HEK293T (cell line): ENCODE measurements at regions not wholly inside any gene's neighbourhood (a gene's known extent, or its start where the extent isn't known, plus 50 kb on each side); places are given as distances from the start of the nearest gene placed in this dataset.
A peak's percentile ranks its signal among the peaks of the same experiment; 100 is the strongest.
"Not testable (repeated sequence)": the region's sequence is repeated elsewhere in the genome, so short reads cannot be mapped to it uniquely, and the experiment has no call there.

Source experiments
- BHLHE40 ChIP-seq: fragments of 450-650 bp; IDR thresholded peaks from 2 replicates; pipeline ENCODE4 v1.6.1; 2016; ENCODE audit warnings: mild to moderate bottlenecking, moderate library complexity, borderline replicate concordance
- CTBP1 ChIP-seq: fragments of 450-650 bp; IDR thresholded peaks from 2 replicates; pipeline ENCODE4 v1.6.1; 2016; ENCODE audit warnings: borderline replicate concordance
- ELF4 ChIP-seq: fragments of 450-650 bp; IDR thresholded peaks from 2 replicates; pipeline ENCODE4 v1.6.1; 2017; ENCODE audit warnings: antibody characterized with exemption
- FOXA1 ChIP-seq: fragments of 450-650 bp; IDR thresholded peaks from 2 replicates; pipeline ENCODE4 v1.6.1; 2016; ENCODE audit warnings: mild to moderate bottlenecking
- FOXK2 ChIP-seq: fragments of 450-650 bp; IDR thresholded peaks from 2 replicates; pipeline ENCODE4 v1.6.1; 2016; ENCODE audit warnings: mild to moderate bottlenecking
- FOXM1 ChIP-seq: fragments of 450-650 bp; IDR thresholded peaks from 2 replicates; pipeline ENCODE4 v1.6.1; 2017; ENCODE audit warnings: mild to moderate bottlenecking, borderline replicate concordance
- HDGF ChIP-seq: fragments of 450-650 bp; IDR thresholded peaks from 2 replicates; pipeline ENCODE4 v1.6.1; 2017; ENCODE audit warnings: antibody characterized with exemption, borderline replicate concordance
- LEF1 ChIP-seq: fragments of 450-650 bp; IDR thresholded peaks from 2 replicates; pipeline ENCODE4 v1.6.1; 2017; ENCODE audit warnings: mild to moderate bottlenecking, borderline replicate concordance
- NFRKB ChIP-seq: fragments of 450-650 bp; IDR thresholded peaks from 2 replicates; pipeline ENCODE4 v1.6.1; 2016; ENCODE audit warnings: mild to moderate bottlenecking, moderate library complexity
- PKNOX1 ChIP-seq: fragments of 450-650 bp; IDR thresholded peaks from 2 replicates; pipeline ENCODE4 v1.6.1; 2016
- SP1 ChIP-seq: fragments of 450-650 bp; IDR thresholded peaks from 2 replicates; pipeline ENCODE4 v1.6.1; 2017
- SUZ12 ChIP-seq: fragments of 450-650 bp; IDR thresholded peaks from 2 replicates; pipeline ENCODE4 v1.6.1; 2016; ENCODE audit warnings: mild to moderate bottlenecking
- TARDBP ChIP-seq: fragments of 450-650 bp; IDR thresholded peaks from 2 replicates; pipeline ENCODE4 v1.6.1; 2016
- ZNF384 ChIP-seq: fragments of 450-650 bp; IDR thresholded peaks from 2 replicates; pipeline ENCODE4 v1.6.1; 2016

- not testable (repeated sequence) for TF ChIP-seq FOXK2, ELF4, FOXM1, TARDBP, SP1, FOXA1, NFRKB, BHLHE40, SUZ12, HDGF, LEF1, CTBP1, PKNOX1
- 0 out of 2 replicates have a peak, but pooled peaks have one; percentile 8 for TF ChIP-seq ZNF384
These were observed 304.7 kb downstream of the GJA1 start for GRCh38 chr6:121740188-121740587.
